HEK293 (cell line): ENCODE measurements at regions not wholly inside any gene's neighbourhood (a gene's known extent, or its start where the extent isn't known, plus 50 kb on each side); places are given as distances from the start of the nearest gene placed in this dataset.

Experiments
- CTCF ChIA-PET: fragments of 350-600 bp; formaldehyde crosslinking; extraction: SDS; loops from one replicate; lab custom pipeline; 2021; ENCODE audit warnings: antibody characterized with exemption; lab: Yijun Ruan, JAX
- POLR2A ChIA-PET: fragments of 300-600 bp; formaldehyde crosslinking; extraction: SDS; loops from one replicate; lab custom pipeline; 2020; ENCODE audit warnings: antibody characterized with exemption, inconsistent platforms; lab: Yijun Ruan, JAX
- H3K27ac ChIP-seq: fragments of 200-500 bp; sonication (Bioruptor generic); 2 replicates; pipeline ENCODE4 v1.5.1; 2014; ENCODE audit warnings: low read depth, low read length, control low read depth, inconsistent platforms; ENCODE audit errors: extremely low read depth
- H3K36me3 ChIP-seq, 2 experiments: fragments of 200-500 bp in 1 of 2; sonication (Bioruptor generic) in 1 of 2; 1 replicate in 1 of 2; 2 replicates in 1 of 2; pipeline ENCODE4 v1.5.1; 2014 to 2017; ENCODE audit warnings: inconsistent platforms in 2 of 2, low read length in 2 of 2; ENCODE audit not compliant: control insufficient read depth in 2 of 2, insufficient read depth in 1 of 2
- H3K4me1 ChIP-seq: fragments of 200-500 bp; sonication (Bioruptor generic); 2 replicates; pipeline ENCODE4 v1.5.1; 2014; ENCODE audit warnings: mild to moderate bottlenecking, low read length, inconsistent platforms; ENCODE audit not compliant: control insufficient read depth, insufficient read depth
- H3K4me3 ChIP-seq: 2 replicates; pipeline ENCODE4 v1.5.1; 2011; ENCODE audit warnings: low read depth, mild to moderate bottlenecking, control low read depth, low read length, moderate library complexity
- H3K9me3 ChIP-seq: fragments of 200-500 bp; sonication (Bioruptor generic); 2 replicates; pipeline ENCODE4 v1.5.1; 2014; ENCODE audit warnings: low read depth, low read length, inconsistent platforms; ENCODE audit not compliant: control insufficient read depth, insufficient read depth
- AEBP2 ChIP-seq: fragments of 450-650 bp; formaldehyde crosslinking; IDR thresholded peaks from 2 replicates; pipeline ENCODE4 v1.5.1; 2016; ENCODE audit warnings: missing biosample characterization, missing genetic modification characterization, borderline replicate concordance
- ELK4 ChIP-seq: IDR thresholded peaks from 2 replicates; pipeline ENCODE4 v1.6.1; 2011; ENCODE audit warnings: mild to moderate bottlenecking, low read depth, low read length, borderline replicate concordance
- FEZF1 ChIP-seq: fragments of 450-650 bp; formaldehyde crosslinking; IDR thresholded peaks from 2 replicates; pipeline ENCODE4 v1.5.1; 2016; ENCODE audit warnings: missing biosample characterization, missing genetic modification characterization
- KLF8 ChIP-seq: fragments of 450-650 bp; formaldehyde crosslinking; IDR thresholded peaks from 2 replicates; pipeline ENCODE4 v1.5.1; 2016; ENCODE audit warnings: missing biosample characterization, missing genetic modification characterization
- TRIM28 ChIP-seq: IDR thresholded peaks from 2 replicates; pipeline ENCODE4 v1.6.1; 2011; ENCODE audit warnings: low read length, control low read depth, borderline replicate concordance
- TSHZ1 ChIP-seq: fragments of 450-650 bp; formaldehyde crosslinking; IDR thresholded peaks from 2 replicates; pipeline ENCODE4 v1.5.1; 2016; ENCODE audit warnings: missing biosample characterization, missing genetic modification characterization, borderline replicate concordance
- WT1 ChIP-seq: fragments of 450-650 bp; formaldehyde crosslinking; IDR thresholded peaks from 2 replicates; pipeline ENCODE4 v1.5.1; 2016; ENCODE audit warnings: missing biosample characterization, missing genetic modification characterization
- YY1 ChIP-seq: fragments of 450-650 bp; formaldehyde crosslinking; IDR thresholded peaks from 2 replicates; pipeline ENCODE4 v1.5.1; 2018; ENCODE audit warnings: missing biosample characterization, missing genetic modification characterization
- YY2 ChIP-seq: fragments of 450-650 bp; formaldehyde crosslinking; IDR thresholded peaks from 2 replicates; pipeline ENCODE4 v1.5.1; 2016; ENCODE audit warnings: missing biosample characterization, missing genetic modification characterization
- ZBTB17 ChIP-seq: fragments of 450-650 bp; formaldehyde crosslinking; IDR thresholded peaks from 2 replicates; pipeline ENCODE4 v1.5.1; 2016; ENCODE audit warnings: missing biosample characterization, missing genetic modification characterization
- ZNF114 ChIP-seq: fragments of 450-650 bp; formaldehyde crosslinking; IDR thresholded peaks from 2 replicates; pipeline ENCODE4 v1.5.0; 2017; ENCODE audit warnings: missing biosample characterization, missing genetic modification characterization
- ZNF121 ChIP-seq: fragments of 450-650 bp; formaldehyde crosslinking; IDR thresholded peaks from 2 replicates; pipeline ENCODE4 v1.5.1; 2016; ENCODE audit warnings: missing biosample characterization, missing genetic modification characterization
- ZNF23 ChIP-seq: fragments of 450-650 bp; formaldehyde crosslinking; IDR thresholded peaks from 2 replicates; pipeline ENCODE4 v1.5.1; 2016; ENCODE audit warnings: missing biosample characterization, missing genetic modification characterization, borderline replicate concordance
- ZNF239 ChIP-seq: fragments of 450-650 bp; formaldehyde crosslinking; IDR thresholded peaks from 2 replicates; pipeline ENCODE4 v1.5.1; 2016; ENCODE audit warnings: missing biosample characterization, missing genetic modification characterization
- ZNF362 ChIP-seq: fragments of 450-650 bp; formaldehyde crosslinking; IDR thresholded peaks from 2 replicates; pipeline ENCODE4 v1.5.1; 2016; ENCODE audit warnings: missing biosample characterization, missing genetic modification characterization
- ZNF426 ChIP-seq: fragments of 450-650 bp; formaldehyde crosslinking; IDR thresholded peaks from 2 replicates; pipeline ENCODE4 v1.5.1; 2017; ENCODE audit warnings: missing biosample characterization, missing genetic modification characterization, mild to moderate bottlenecking, inconsistent platforms, moderate library complexity
- ZNF549 ChIP-seq: fragments of 450-650 bp; IDR thresholded peaks from 2 replicates; pipeline ENCODE4 v1.5.1; 2018; ENCODE audit warnings: missing biosample characterization, missing genetic modification characterization, mild to moderate bottlenecking, inconsistent platforms, moderate library complexity
- ZNF596 ChIP-seq: fragments of 450-650 bp; IDR thresholded peaks from 2 replicates; pipeline ENCODE4 v1.5.0; 2018; ENCODE audit warnings: missing biosample characterization, mild to moderate bottlenecking, missing genetic modification characterization, moderate library complexity
- ZNF645 ChIP-seq: fragments of 450-650 bp; formaldehyde crosslinking; IDR thresholded peaks from 2 replicates; pipeline ENCODE4; 2016; ENCODE audit warnings: missing biosample characterization, missing genetic modification characterization
- ZNF654 ChIP-seq: fragments of 450-650 bp; formaldehyde crosslinking; IDR thresholded peaks from 2 replicates; pipeline ENCODE4 v1.5.1; 2016; ENCODE audit warnings: low read depth, missing biosample characterization, missing genetic modification characterization
- ZNF664 ChIP-seq: fragments of 450-650 bp; formaldehyde crosslinking; IDR thresholded peaks from 2 replicates; pipeline ENCODE4 v1.5.1; 2016; ENCODE audit warnings: missing biosample characterization, missing genetic modification characterization
- ZNF701 ChIP-seq: fragments of 450-650 bp; formaldehyde crosslinking; IDR thresholded peaks from 2 replicates; pipeline ENCODE4 v1.5.1; 2016; ENCODE audit warnings: missing biosample characterization, missing genetic modification characterization
- ZNF707 ChIP-seq: fragments of 450-650 bp; formaldehyde crosslinking; IDR thresholded peaks from 2 replicates; pipeline ENCODE4 v1.5.1; 2016; ENCODE audit warnings: missing biosample characterization, missing genetic modification characterization
- ZSCAN18 ChIP-seq: fragments of 450-650 bp; formaldehyde crosslinking; IDR thresholded peaks from 2 replicates; pipeline ENCODE4 v1.5.1; 2016; ENCODE audit warnings: missing biosample characterization, missing genetic modification characterization

GRCh38 chr1:59176471-59176870 lies 120.4 kb upstream of the FGGY start:
- Histone ChIP-seq H3K4me3 (no peak overlapping the region), H3K9me3 (no peaks in the 10 kb centered on the region)
- POLR2A ChIA-PET = no interaction called here
- no peak for TF ChIP-seq ZNF654
- no peak for TF ChIP-seq ZNF23
- no peak for TF ChIP-seq ZNF664 (tag by site-specific recombination)
- TF ChIP-seq ZNF362 (tag by site-specific recombination) = no peak
- no peak for TF ChIP-seq ZNF549 (tag by site-specific recombination)
- TF ChIP-seq ZBTB17 (tag by site-specific recombination) = no peak
- no peak for TF ChIP-seq ZNF596 (tag by site-specific recombination)
- no peak for TF ChIP-seq FEZF1
- no peak for TF ChIP-seq ZNF114 (tag by site-specific recombination)
- no peak for TF ChIP-seq ZNF121 (tag by site-specific recombination)
- no peak for TF ChIP-seq ZNF645 (tag by site-specific recombination)
- TF ChIP-seq YY1 (tag by site-specific recombination) = no peak
- TF ChIP-seq YY2 (tag by site-specific recombination) = no peak
- no peak for TF ChIP-seq AEBP2 (tag by site-specific recombination)
- TF ChIP-seq, all 188 proteins: peak for 0
- Histone ChIP-seq H3K4me1 (peaks cover 7% of the 10 kb centered on the region; the same call in 1 of the 2 replicates), H3K36me3 (no peaks in the 10 kb centered on the region), H3K27ac (no peak overlapping the region)
- CTCF ChIA-PET = no interaction called here

- no peaks in the 10 kb centered on the region for H3K36me3 ChIP-seq
- peaks cover 7% of the 10 kb centered on the region; the same call in 1 of the 2 replicates for H3K4me1 ChIP-seq
- no peak overlapping the region for H3K27ac ChIP-seq
- ChIA-PET CTCF (interaction anchor here (0.7 kb wide), 1 partner anchor 281 kb away, joined by 3 read pairs; no protein-coding TSS in a partner anchor), POLR2A (no interaction called here)
- no peak overlapping the region for H3K4me3 ChIP-seq
- no peaks in the 10 kb centered on the region for H3K9me3 ChIP-seq
- TF ChIP-seq ZSCAN18 (tag by site-specific recombination) (no peak), AEBP2 (tag by site-specific recombination) (no peak), TSHZ1 (no peak), ZNF239 (tag by site-specific recombination) (no peak), WT1 (tag by site-specific recombination) (no peak), ZNF701 (tag by site-specific recombination) (no peak), TRIM28 (no peak), ELK4 (no peak), ZNF596 (tag by site-specific recombination) (no peak), KLF8 (tag by site-specific recombination) (no peak), ZNF426 (tag by site-specific recombination) (no peak), ZNF707 (tag by site-specific recombination) (no peak)
Observed at GRCh38 chr1:59177756-59178155, 119.1 kb upstream of the FGGY start.
